Ishikawa (cell line): ENCODE measurements at regions not wholly inside any gene's neighbourhood (a gene's known extent, or its start where the extent isn't known, plus 50 kb on each side); places are given as distances from the start of the nearest gene placed in this dataset.

Experiments
- EP300 ChIP-seq: IDR thresholded peaks from 2 replicates; pipeline ENCODE4 v1.6.1; 2012; ENCODE audit warnings: borderline replicate concordance
- MAX ChIP-seq: IDR thresholded peaks from 2 replicates; pipeline ENCODE4 v1.6.1; 2012
- NFIC ChIP-seq: IDR thresholded peaks from 2 replicates; pipeline ENCODE4 v1.6.1; 2012
- RAD21 ChIP-seq: IDR thresholded peaks from 2 replicates; pipeline ENCODE4 v1.6.1; 2012; ENCODE audit warnings: low read depth
- REST ChIP-seq: IDR thresholded peaks from 2 replicates; pipeline ENCODE4 v1.6.1; 2012; ENCODE audit warnings: low read depth, mild to moderate bottlenecking
- TAF1 ChIP-seq: IDR thresholded peaks from 2 replicates; pipeline ENCODE4 v1.6.1; 2012; ENCODE audit warnings: low read depth, mild to moderate bottlenecking
- YY1 ChIP-seq: IDR thresholded peaks from 2 replicates; pipeline ENCODE4 v1.6.1; 2012; ENCODE audit warnings: low read depth

- TF ChIP-seq MAX (no peak), YY1 (no peak), TAF1 (no peak), NFIC (no peak), REST (no peak), RAD21 (no peak), EP300 (no peak)
Observed at GRCh38 chr4:92235731-92236130, 68.0 kb upstream of the GRID2 start.
